Erythroblast (primary cell): ENCODE measurements at regions not wholly inside any gene's neighbourhood (a gene's known extent, or its start where the extent isn't known, plus 50 kb on each side); places are given as distances from the start of the nearest gene placed in this dataset.
A peak's percentile ranks its signal among the peaks of the same experiment; 100 is the strongest.
"Not testable (repeated sequence)": the region's sequence is repeated elsewhere in the genome, so short reads cannot be mapped to it uniquely, and the experiment has no call there.

ENCODE experiments used
- DNase-seq, 2 experiments: peaks; one replicate each; lab custom pipeline; 2025; lab: John Stamatoyannopoulos, UW
- GATA1 ChIP-seq: IDR thresholded peaks from 2 replicates; pipeline ENCODE4 v1.6.1; 2011; ENCODE audit warnings: low read depth, mild to moderate bottlenecking, control low read depth, low read length, moderate library complexity
- POLR2A ChIP-seq: IDR thresholded peaks from 2 replicates; pipeline ENCODE4 v1.6.1; 2011; ENCODE audit warnings: mild to moderate bottlenecking, low read length

- DNase-seq: not testable (repeated sequence)
Measured at GRCh38 chrX:134045372-134045771, 60.0 kb upstream of the GPC3 start.

- not testable (repeated sequence) for DNase-seq
Measured at GRCh38 chrX:134067107-134067506, 81.7 kb upstream of the GPC3 start.

- DNase-seq: not testable (repeated sequence)
Measured at GRCh38 chrX:134071899-134072298, 86.5 kb upstream of the GPC3 start.

GRCh38 chrX:134073341-134073740, 87.9 kb upstream of the GPC3 start:
- TF ChIP-seq GATA1 (no peak), POLR2A (no peak)
- DNase-seq: no peak

GRCh38 chrX:134074151-134074550, 88.8 kb upstream of the GPC3 start:
- no peak for DNase-seq

GRCh38 chrX:134075894-134076718, 90.7 kb upstream of the GPC3 start:
- no peak for TF ChIP-seq GATA1
- peak in 1 of 2 experiments; percentile 2 for DNase-seq

More at GRCh38 chrX:134074151-134074550, 88.8 kb upstream of the GPC3 start:
- TF ChIP-seq GATA1 (no peak), POLR2A (no peak)

GRCh38 chrX:134095366-134095765, 110.0 kb upstream of the GPC3 start:
- no peak for DNase-seq
- TF ChIP-seq POLR2A (no peak), GATA1 (no peak)

GRCh38 chrX:134101636-134102035, 116.2 kb upstream of the GPC3 start:
- no peak for DNase-seq
- TF ChIP-seq GATA1: no peak

- no peak for DNase-seq
- TF ChIP-seq GATA1 (no peak), POLR2A (no peak)
Measured at GRCh38 chrX:134115270-134115669, 121.7 kb upstream of the CCDC160 start.

- DNase-seq: no peak
- TF ChIP-seq GATA1: no peak
- TF ChIP-seq POLR2A: no peak
Measured at GRCh38 chrX:134137341-134137740, 99.6 kb upstream of the CCDC160 start.

GRCh38 chrX:134139090-134139489, 97.9 kb upstream of the CCDC160 start:
- TF ChIP-seq GATA1 (no peak), POLR2A (no peak)
- no peak for DNase-seq

GRCh38 chrX:134144231-134144630, 92.8 kb upstream of the CCDC160 start:
- peak; percentile 0 for DNase-seq
- TF ChIP-seq POLR2A: no peak
- TF ChIP-seq GATA1: no peak

GRCh38 chrX:134146493-134146892, 90.5 kb upstream of the CCDC160 start:
- TF ChIP-seq POLR2A (no peak), GATA1 (no peak)

GRCh38 chrX:134148172-134148692, 88.8 kb upstream of the CCDC160 start:
- TF ChIP-seq POLR2A (no peak), GATA1 (no peak)
- no peak for DNase-seq

More at GRCh38 chrX:134146493-134146892, 90.5 kb upstream of the CCDC160 start:
- DNase-seq: no peak

- DNase-seq: no peak
- no peak for TF ChIP-seq POLR2A
- no peak for TF ChIP-seq GATA1
Measured at GRCh38 chrX:134158821-134159512, 78.0 kb upstream of the CCDC160 start.
